Calu3 (cell line): ENCODE measurements at regions not wholly inside any gene's neighbourhood (a gene's known extent, or its start where the extent isn't known, plus 50 kb on each side); places are given as distances from the start of the nearest gene placed in this dataset.

Experiments
- BruUV-seq: library from RNA; stranded (reverse); fragments of 400-500 nt; replicated peaks from 2 replicates; lab custom pipeline; 2021; lab: Mats Ljungman, UMichigan
- CTCF ChIA-PET: fragments of 300-600 bp; sonication (Branson Sonifier 250); formaldehyde crosslinking; loops from one replicate; lab custom pipeline; 2022; ENCODE audit warnings: antibody characterized with exemption; lab: Charles Lee
- DNase-seq: peaks from one replicate; pipeline ENCODE4 v3.0.0; 2022
- H3K27ac Mint-ChIP-seq: one replicate; pipeline ENCODE4 v1.8.0; 2022; ENCODE audit warnings: mixed read lengths; ENCODE audit not compliant: unreplicated experiment
- H3K27me3 Mint-ChIP-seq: one replicate; pipeline ENCODE4 v1.8.0; 2022; ENCODE audit warnings: mixed read lengths; ENCODE audit not compliant: unreplicated experiment
- H3K36me3 Mint-ChIP-seq: one replicate; pipeline ENCODE4 v1.8.0; 2022; ENCODE audit warnings: mild to moderate bottlenecking, moderate library complexity, mixed read lengths; ENCODE audit not compliant: insufficient read depth, unreplicated experiment
- H3K4me1 Mint-ChIP-seq: one replicate; pipeline ENCODE4 v1.8.0; 2022; ENCODE audit warnings: mild to moderate bottlenecking, low read depth, mixed read lengths; ENCODE audit not compliant: unreplicated experiment
- H3K4me3 Mint-ChIP-seq: one replicate; pipeline ENCODE4 v1.8.0; 2022; ENCODE audit warnings: mild to moderate bottlenecking, low read depth, moderate library complexity, mixed read lengths; ENCODE audit not compliant: unreplicated experiment
- H3K9me3 Mint-ChIP-seq: one replicate; pipeline ENCODE4 v1.8.0; 2022; ENCODE audit warnings: low read depth, mixed read lengths; ENCODE audit not compliant: unreplicated experiment
- CTCF ChIP-seq: fragments of 200-600 bp; IDR thresholded peaks from one replicate; pipeline ENCODE4 v1.8.0; 2022; ENCODE audit warnings: antibody characterized with exemption; ENCODE audit not compliant: unreplicated experiment
- intact Hi-C: fragments of 100-400 bp; cut with micrococcal nuclease; formaldehyde crosslinking; loops from one replicate; pipeline ENCODE4 v1.10.0; 2022; ENCODE audit not compliant: unreplicated experiment

- H3K27ac Mint-ChIP-seq, result no peak overlapping the region
- CTCF ChIA-PET, result no interaction called here
- H3K4me1 Mint-ChIP-seq, result no peaks in the 10 kb centered on the region
- peaks cover 23% of the 10 kb centered on the region for H3K27me3 Mint-ChIP-seq
- intact Hi-C loops, result no loop called here
- peaks cover 2% of the 10 kb centered on the region for H3K9me3 Mint-ChIP-seq
- TF ChIP-seq CTCF, result no peak
- H3K4me3 Mint-ChIP-seq, result no peak overlapping the region
- no peaks in the 10 kb centered on the region for H3K36me3 Mint-ChIP-seq
- BruUV-seq, result no TSS peak
- no peak for DNase-seq
Measured at GRCh38 chr14:101490771-101491170, 70.5 kb upstream of the DIO3 start.

- H3K27ac Mint-ChIP-seq, result no peak overlapping the region
- H3K36me3 Mint-ChIP-seq, result no peaks in the 10 kb centered on the region
- H3K27me3 Mint-ChIP-seq, result peaks cover 23% of the 10 kb centered on the region
- no peaks in the 10 kb centered on the region for H3K4me1 Mint-ChIP-seq
- no peak for TF ChIP-seq CTCF
- CTCF ChIA-PET, result no interaction called here
- H3K9me3 Mint-ChIP-seq, result peaks cover 2% of the 10 kb centered on the region
- DNase-seq, result no peak
- H3K4me3 Mint-ChIP-seq, result no peak overlapping the region
- no TSS peak for BruUV-seq
- intact Hi-C loops, result no loop called here
Measured at GRCh38 chr14:101491841-101492240, 69.5 kb upstream of the DIO3 start.

GRCh38 chr14:101492716-101493115 lies 68.6 kb upstream of the DIO3 start:
- Mint-ChIP-seq H3K4me3 (no peak overlapping the region), H3K9me3 (peaks cover 2% of the 10 kb centered on the region), H3K4me1 (no peaks in the 10 kb centered on the region), H3K27ac (no peak overlapping the region), H3K27me3 (peaks cover 23% of the 10 kb centered on the region), H3K36me3 (no peaks in the 10 kb centered on the region)
- no peak for TF ChIP-seq CTCF
- no peak for DNase-seq
- CTCF ChIA-PET, result no interaction called here
- intact Hi-C loops, result no loop called here
- BruUV-seq, result no TSS peak

- Mint-ChIP-seq H3K36me3 (no peaks in the 10 kb centered on the region), H3K27ac (no peak overlapping the region), H3K27me3 (peaks cover 18% of the 10 kb centered on the region), H3K4me1 (no peaks in the 10 kb centered on the region), H3K4me3 (no peak overlapping the region), H3K9me3 (peaks cover 2% of the 10 kb centered on the region)
- DNase-seq, result no peak
- BruUV-seq, result no TSS peak
- TF ChIP-seq CTCF, result no peak
- CTCF ChIA-PET, result no interaction called here
- intact Hi-C loops, result no loop called here
Measured at GRCh38 chr14:101494826-101495225, 66.5 kb upstream of the DIO3 start.

- no peak for DNase-seq
- TF ChIP-seq CTCF, result no peak
- intact Hi-C loops, result no loop called here
- CTCF ChIA-PET, result no interaction called here
- Mint-ChIP-seq H3K9me3 (peaks cover 2% of the 10 kb centered on the region), H3K27me3 (peaks cover 13% of the 10 kb centered on the region), H3K4me1 (no peaks in the 10 kb centered on the region), H3K4me3 (no peak overlapping the region), H3K36me3 (no peaks in the 10 kb centered on the region), H3K27ac (no peak overlapping the region)
- BruUV-seq, result no TSS peak
Measured at GRCh38 chr14:101495284-101495683, 66.0 kb upstream of the DIO3 start.
